Urothelium cell line (cell line): ENCODE measurements at regions not wholly inside any gene's neighbourhood (a gene's known extent, or its start where the extent isn't known, plus 50 kb on each side); places are given as distances from the start of the nearest gene placed in this dataset.
"Not testable (repeated sequence)": the region's sequence is repeated elsewhere in the genome, so short reads cannot be mapped to it uniquely, and the experiment has no call there.

ENCODE experiments used
- DNase-seq: peaks from one replicate; pipeline ENCODE4 v3.0.0; 2011; ENCODE audit warnings: low spot score, mixed read lengths
- FAIRE-seq: peaks from 2 replicates; lab custom pipeline; 2011; peaks lifted over from hg19 to GRCh38; lab: Jason Lieb, UNC

GRCh38 chr22:44632541-44633396, 69.2 kb upstream of the PRR5 start:
- DNase-seq: no peak
- no peak for FAIRE-seq

GRCh38 chr22:44630826-44631225, 71.2 kb upstream of the PRR5 start:
- no peak for FAIRE-seq
- no peak for DNase-seq

DNA sequence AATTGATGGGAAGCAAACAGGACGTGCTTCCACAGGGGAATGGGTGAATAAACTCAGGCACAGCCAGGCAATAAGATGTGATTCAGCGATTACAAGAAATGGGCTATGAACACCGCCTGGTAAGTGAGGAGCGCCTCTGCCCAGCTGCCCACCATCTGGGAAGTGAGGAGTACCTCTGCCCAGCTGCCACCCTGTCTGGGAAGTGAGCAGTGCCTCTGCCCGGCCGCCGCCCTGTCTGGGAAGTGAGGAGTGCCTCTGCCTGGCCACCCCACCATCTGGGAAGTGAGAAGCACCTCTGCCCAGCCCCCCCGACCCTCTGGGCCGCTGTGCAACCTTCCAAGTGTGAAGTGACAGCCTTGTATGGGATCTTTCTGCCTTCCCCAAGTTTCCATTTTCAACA, 73.2 kb upstream of the PRR5 start:
- DNase-seq (no peak), FAIRE-seq (peak; percentile 74)

GRCh38 chr22:44628273-44628672, 73.7 kb upstream of the PRR5 start:
- FAIRE-seq: no peak
- no peak for DNase-seq

DNA sequence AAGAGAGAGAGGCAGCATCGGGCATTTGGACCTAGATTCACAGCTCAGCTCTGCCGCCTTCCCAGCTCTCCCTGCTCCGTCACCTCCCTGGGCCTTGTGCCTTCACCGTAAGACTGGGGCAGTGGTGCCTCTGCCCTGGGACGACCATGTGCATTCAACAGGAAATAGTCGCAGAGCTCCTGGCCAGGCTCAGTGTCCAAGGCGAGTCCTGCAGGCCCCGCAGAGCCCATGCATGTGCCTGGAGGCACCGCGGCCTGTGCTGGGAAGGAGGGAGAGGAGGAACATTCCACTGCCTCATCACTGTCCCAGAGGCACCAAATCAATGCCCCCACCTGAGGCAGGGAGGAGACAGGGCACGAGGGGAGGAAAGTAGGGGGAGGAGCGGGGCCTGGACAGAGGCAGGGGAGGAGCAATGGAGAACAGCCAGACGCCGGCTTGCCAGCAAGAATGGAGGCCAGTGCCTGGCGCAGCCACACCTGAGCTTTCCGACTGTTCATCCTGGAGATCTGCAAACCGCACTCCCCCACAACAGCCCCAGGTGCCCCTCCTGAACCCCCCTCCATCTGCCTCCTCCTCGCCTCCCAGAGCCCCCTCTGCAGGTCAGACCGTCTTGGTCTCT, 74.4 kb upstream of the PRR5 start:
- peak; percentile 9 for FAIRE-seq
- DNase-seq: no peak

DNA sequence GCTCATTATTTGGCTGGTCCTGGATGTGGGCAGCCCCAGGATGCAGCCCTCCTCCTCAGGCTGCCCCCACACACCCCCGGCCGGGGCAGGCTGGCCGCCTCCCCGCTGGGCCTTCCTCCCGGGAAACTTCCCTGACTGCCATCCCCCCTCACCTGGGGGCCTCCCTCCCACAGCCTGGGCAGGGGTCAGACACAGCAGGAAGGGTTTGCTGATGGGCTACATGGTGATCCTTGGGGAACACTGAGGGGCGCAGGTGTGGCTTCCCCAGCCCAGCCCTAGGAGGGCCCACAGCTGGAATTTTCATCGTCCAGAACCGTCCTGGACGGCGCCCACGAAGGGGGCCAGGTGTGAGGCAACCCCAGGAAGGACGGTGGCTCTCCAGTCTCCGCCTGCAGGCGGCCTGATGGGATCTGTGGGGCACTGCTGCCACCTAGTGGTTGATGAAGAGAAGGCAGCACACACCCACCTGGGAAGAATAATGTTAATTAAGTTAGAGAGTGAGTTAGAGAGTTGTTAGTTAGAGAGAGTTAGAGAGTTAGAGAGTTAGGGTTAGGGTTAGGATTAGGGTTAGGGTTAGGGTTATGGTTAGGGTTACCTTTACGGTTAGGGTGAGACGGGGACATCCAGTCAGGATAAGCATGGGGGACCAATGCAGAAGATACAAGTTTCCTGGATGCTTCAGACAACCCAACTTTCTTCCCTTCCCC, 75.9 kb upstream of the PRR5 start:
- FAIRE-seq: peak; percentile 98
- DNase-seq: peak; percentile 89

DNA sequence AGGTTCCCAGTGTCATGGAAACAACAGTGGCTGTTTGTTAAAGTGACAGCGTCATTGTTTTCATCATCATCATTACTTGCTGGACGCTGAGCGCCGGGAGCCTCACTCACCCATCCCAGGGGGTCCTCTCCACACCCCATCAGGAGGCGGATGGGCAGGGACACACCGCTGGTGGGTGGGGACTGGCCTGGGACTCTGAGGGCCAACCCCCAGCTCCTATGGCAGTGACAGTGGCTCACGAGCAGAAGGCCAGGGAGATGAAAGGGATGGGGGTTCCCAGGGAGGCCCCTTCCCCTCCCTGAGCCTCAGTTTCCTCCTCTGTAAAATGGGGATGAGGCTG, 76.6 kb upstream of the PRR5 start:
- FAIRE-seq: peak; percentile 48
- no peak for DNase-seq

DNA sequence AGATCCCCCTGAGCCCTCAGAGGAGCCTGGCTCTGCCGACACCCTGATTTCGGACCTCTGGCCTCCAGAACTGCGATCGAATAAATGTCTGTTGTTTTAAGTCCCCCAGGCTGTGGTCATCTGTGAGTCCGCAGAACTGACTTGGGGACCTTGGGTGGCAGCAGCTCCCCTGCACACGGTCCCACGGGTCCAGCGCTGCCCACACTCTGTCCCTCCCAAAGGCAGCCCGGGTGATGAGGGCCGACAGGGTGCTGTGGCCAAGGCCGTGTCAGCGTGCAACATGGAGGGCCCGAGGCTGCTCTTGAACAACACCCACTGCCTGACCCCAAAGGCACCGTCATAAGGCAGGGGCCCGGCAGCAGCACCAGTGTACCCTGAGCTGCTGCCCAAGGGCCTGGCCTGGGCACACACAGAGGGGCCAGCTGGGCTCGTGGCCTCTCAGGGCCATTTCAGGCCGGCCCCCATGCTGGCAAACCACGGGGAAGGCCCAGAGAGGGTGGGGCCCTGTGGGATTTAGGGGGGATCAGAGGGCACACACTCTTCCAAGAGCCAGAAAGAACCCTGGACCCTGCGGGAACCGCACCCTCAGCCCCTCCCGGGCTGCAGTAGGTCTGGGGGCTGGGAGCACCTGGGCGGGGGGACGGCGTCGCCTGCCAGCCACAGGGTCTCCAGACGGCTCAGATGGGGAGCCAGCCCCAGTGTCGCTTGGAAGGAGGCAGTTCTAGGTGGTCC, 77.1 kb upstream of the PRR5 start:
- DNase-seq (no peak), FAIRE-seq (no peak)

GRCh38 chr22:44623771-44624510, 78.1 kb upstream of the PRR5 start:
- FAIRE-seq: no peak
- peak; percentile 50 for DNase-seq

DNA sequence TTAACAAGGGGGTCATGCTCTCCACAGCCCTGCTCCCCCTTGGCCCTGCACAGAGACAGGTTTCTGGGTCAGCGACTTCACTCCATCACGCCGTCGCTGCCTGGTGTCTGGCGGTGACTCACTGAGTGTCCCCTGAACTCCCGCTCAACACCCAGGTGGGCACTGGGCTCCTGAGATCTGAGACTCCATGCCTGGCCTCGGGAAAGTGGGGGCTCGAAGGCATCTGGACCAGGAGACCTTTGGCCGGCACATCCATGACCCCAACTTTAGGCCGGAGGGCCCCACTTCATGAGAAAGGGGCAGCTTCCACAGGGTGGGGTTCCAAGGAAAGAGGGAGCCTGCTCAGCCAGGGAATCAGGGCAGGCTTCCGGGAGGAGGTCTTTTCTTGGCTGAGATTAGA, 79.3 kb upstream of the PRR5 start:
- FAIRE-seq: no peak
- DNase-seq: no peak

DNA sequence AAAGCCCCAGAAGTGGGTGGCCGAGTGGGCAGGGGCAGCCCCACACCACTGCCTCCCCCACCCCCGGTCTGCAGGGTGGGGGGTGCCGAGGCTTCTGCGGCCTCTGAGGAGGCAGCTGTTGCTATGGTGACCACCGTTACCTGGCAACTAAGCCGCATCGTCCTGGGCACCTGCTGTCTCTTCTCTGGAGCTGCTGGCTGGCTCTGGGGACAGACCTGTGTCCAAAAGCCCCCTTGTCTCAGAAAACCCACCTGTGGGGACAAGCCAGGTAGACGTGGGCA, 79.9 kb upstream of the PRR5 start:
- FAIRE-seq (no peak), DNase-seq (peak; percentile 67)

- FAIRE-seq: no peak
- DNase-seq: no peak
Measured at GRCh38 chr22:44621401-44622146, 80.4 kb upstream of the PRR5 start.

GRCh38 chr22:44620841-44621257, 81.2 kb upstream of the PRR5 start:
- DNase-seq: no peak
- FAIRE-seq: peak; percentile 9

DNA sequence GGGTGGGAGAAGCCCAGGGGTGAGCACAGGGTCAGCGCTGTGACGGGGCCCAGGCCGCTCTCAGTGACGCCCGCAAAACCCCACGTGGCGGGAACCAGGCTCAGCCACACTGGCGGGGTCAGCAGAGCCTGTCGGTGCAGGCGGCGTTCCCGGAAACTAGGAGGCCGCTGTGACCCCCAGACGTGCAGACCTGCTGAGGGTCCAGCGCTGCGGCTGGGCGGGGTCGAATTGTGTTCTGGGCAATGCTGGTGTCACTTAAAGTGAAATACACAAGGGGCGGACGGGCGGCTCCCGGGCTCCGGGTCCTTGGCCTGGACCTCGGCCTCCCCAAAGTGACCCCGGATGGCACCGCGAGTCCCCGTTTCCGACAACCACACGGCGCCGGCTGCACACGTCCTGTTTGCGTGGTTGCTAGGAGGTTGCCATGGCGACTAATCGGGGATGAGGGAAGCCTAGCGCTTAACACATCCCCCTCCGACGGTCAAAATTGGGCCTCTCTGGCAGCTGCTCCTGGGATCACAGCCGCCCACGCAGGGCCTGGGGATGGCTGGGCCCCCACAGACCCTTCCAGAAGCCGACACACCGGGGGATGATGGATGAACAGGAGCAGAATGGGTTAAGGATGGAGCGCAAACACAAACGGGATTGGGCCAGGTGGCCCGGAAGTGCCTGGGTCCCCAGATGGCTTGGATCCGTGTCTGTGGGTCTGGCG, 81.7 kb upstream of the PRR5 start:
- peak; percentile 74 for DNase-seq
- FAIRE-seq: no peak

DNA sequence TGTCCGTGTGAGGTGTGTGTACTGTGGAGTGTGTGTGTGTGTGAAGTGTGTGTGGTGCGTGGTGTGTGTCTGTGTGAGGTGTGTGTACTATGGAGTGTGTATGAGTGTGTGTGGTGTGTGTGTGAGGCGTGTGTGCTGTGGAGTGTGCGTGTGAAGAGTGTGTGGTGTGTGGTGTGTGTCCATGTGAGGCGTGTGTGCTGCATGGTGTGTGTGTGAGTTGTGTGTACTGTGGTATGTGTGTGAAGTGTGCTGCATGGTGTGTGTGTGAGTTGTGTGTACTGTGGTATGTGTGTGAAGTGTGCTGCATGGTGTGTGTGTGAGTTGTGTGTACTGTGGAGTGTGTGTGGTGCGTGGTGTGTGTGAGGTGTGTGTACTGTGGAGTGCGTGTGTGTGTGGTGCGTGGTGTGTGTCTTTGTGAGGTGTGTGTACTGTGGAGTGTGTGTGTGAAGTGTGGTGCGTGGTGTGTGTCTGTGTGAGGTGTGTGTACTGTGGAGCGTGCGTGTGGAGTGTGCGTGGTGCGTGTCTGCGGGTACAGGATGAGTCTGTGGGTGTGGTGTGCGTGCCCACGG, 82.4 kb upstream of the PRR5 start:
- peak; percentile 100 for FAIRE-seq

DNA sequence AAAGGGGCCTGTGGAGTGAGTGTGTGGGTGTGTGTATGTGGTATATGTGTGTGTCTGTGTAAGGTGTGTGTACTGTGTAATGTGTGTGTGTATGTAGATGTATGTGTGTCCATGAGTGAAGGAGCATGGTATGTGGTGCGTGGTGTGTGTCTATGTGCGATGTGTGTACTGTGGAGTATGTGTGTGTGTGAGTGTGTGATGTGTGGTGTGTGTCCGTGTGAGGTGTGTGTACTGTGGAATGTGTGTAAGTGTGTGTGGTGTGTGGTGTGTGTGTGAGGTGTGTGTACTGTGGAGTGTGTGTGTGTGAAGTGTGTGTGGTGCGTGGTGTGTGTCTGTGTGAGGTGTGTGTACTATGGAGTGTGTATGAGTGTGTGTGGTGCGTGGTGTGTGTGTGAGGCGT, 83.1 kb upstream of the PRR5 start:
- DNase-seq, FAIRE-seq: not testable (repeated sequence)

More for the DNA sequence above, 82.4 kb upstream of the PRR5 start:
- DNase-seq: not testable (repeated sequence)

- no peak for DNase-seq
- FAIRE-seq: no peak
Measured at GRCh38 chr22:44618400-44618799, 83.6 kb upstream of the PRR5 start.

DNA sequence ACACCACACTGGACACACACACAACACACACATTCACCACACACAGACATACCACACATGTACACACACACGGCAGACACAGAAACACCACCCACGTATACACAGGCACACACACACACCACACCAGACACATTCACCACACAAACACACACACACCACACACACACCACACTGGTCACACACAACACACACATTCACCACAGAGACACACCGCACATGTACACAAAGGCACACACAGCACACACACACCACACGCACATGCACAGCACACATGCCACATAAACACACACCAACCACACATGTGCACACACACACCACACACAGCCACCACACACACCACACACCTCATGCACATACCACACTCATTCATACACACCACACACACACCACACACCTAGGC, 84.2 kb upstream of the PRR5 start:
- peak; percentile 100 for FAIRE-seq
- no peak for DNase-seq
